DMS 273 treated with DMSO at 0.1 percent for 48 hours (cell line): ENCODE measurements at regions not wholly inside any gene's neighbourhood (a gene's known extent, or its start where the extent isn't known, plus 50 kb on each side); places are given as distances from the start of the nearest gene placed in this dataset.
"Not testable (repeated sequence)": the region's sequence is repeated elsewhere in the genome, so short reads cannot be mapped to it uniquely, and the experiment has no call there.

Experiments used
- DNase-seq: peaks from one replicate; lab custom pipeline; 2025; lab: John Stamatoyannopoulos, UW

- DNase-seq, result peak; percentile 30
Measured at GRCh38 chr15:63434576-63435186, 53.0 kb upstream of the CA12 start.

GRCh38 chr15:63435204-63435820 is 53.7 kb upstream of the CA12 start:
- DNase-seq, result no peak

- no peak for DNase-seq
Measured at GRCh38 chr15:63436341-63436740, 54.7 kb upstream of the CA12 start.

GRCh38 chr15:63436872-63437375 is 55.3 kb upstream of the CA12 start:
- peak; percentile 49 for DNase-seq

GRCh38 chr15:63439536-63440264 is 58.1 kb upstream of the CA12 start:
- DNase-seq, result no peak

- no peak for DNase-seq
Measured at GRCh38 chr15:63440265-63440648, 58.6 kb upstream of the CA12 start.

- DNase-seq, result no peak
Measured at GRCh38 chr15:63440756-63441155, 59.1 kb upstream of the CA12 start.

GRCh38 chr15:63441266-63441665 is 59.6 kb upstream of the CA12 start:
- DNase-seq, result no peak

GRCh38 chr15:63442080-63442479 is 60.4 kb upstream of the CA12 start:
- DNase-seq, result no peak

GRCh38 chr15:63444611-63445010 is 59.8 kb upstream of the USP3 start:
- no peak for DNase-seq

- no peak for DNase-seq
Measured at GRCh38 chr15:63446255-63446654, 58.1 kb upstream of the USP3 start.

GRCh38 chr15:63447017-63447676 is 57.2 kb upstream of the USP3 start:
- no peak for DNase-seq

- DNase-seq, result no peak
Measured at GRCh38 chr15:63448266-63448665, 56.1 kb upstream of the USP3 start.

GRCh38 chr15:63448872-63449555 is 55.4 kb upstream of the USP3 start:
- not testable (repeated sequence) for DNase-seq

GRCh38 chr15:63449731-63450130 is 54.7 kb upstream of the USP3 start:
- DNase-seq, result no peak

GRCh38 chr15:63450884-63451225 is 53.5 kb upstream of the USP3 start:
- DNase-seq, result no peak

- no peak for DNase-seq
Measured at GRCh38 chr15:63451671-63452315, 52.6 kb upstream of the USP3 start.

- DNase-seq, result no peak
Measured at GRCh38 chr15:63452552-63453136, 51.7 kb upstream of the USP3 start.

- DNase-seq, result no peak
Measured at GRCh38 chr15:63453186-63453905, 51.0 kb upstream of the USP3 start.

GRCh38 chr15:63454503-63455211 is 49.7 kb upstream of the USP3 start:
- DNase-seq, result no peak
